GM12878 (cell line): ENCODE measurements at regions not wholly inside any gene's neighbourhood (a gene's known extent, or its start where the extent isn't known, plus 50 kb on each side); places are given as distances from the start of the nearest gene placed in this dataset.

Experiments
- ATAC-seq: fragments of 200-7000 bp; cut with Tn5 transposase; 3 replicates; pipeline ENCODE4 v1.9.1; 2020; ENCODE audit warnings: mild to moderate bottlenecking, moderate library complexity
- BruUV-seq: library from RNA; stranded (reverse); fragments of 400-500 nt; replicated peaks from 2 replicates; lab custom pipeline; 2021; lab: Mats Ljungman, UMichigan
- CTCF ChIA-PET: fragments of 300-600 bp; sonication (Branson Sonifier 250); formaldehyde crosslinking; extraction: SDS; loops from one replicate; lab custom pipeline; 2021; ENCODE audit warnings: inconsistent platforms; lab: Yijun Ruan, JAX
- POLR2A ChIA-PET: fragments of 350-600 bp; formaldehyde crosslinking; extraction: SDS; loops from one replicate; lab custom pipeline; 2021; ENCODE audit warnings: inconsistent platforms; lab: Charles Lee
- RAD21 ChIA-PET: fragments of 300-600 bp; sonication (Branson Sonifier 250); formaldehyde crosslinking; loops from one replicate; lab custom pipeline; 2023; ENCODE audit warnings: antibody characterized with exemption; ENCODE audit not compliant: unreplicated experiment; lab: Charles Lee
- SMC1A ChIA-PET: fragments of 300-600 bp; sonication (Branson Sonifier 250); formaldehyde crosslinking; loops from one replicate; lab custom pipeline; 2023; ENCODE audit not compliant: unreplicated experiment, uncharacterized antibody; lab: Charles Lee
- DNase-seq: peaks from one replicate; pipeline ENCODE4 v3.0.0-alpha.2; 2011; ENCODE audit warnings: low read depth, low spot score
- FAIRE-seq: peaks from 3 replicates; lab custom pipeline; 2011; peaks lifted over from hg19 to GRCh38; lab: Jason Lieb, UNC
- H2AFZ ChIP-seq: 2 replicates; pipeline ENCODE4 v1.6.0; 2011; ENCODE audit warnings: low read depth, low read length, control low read depth; ENCODE audit not compliant: control insufficient read depth
- H3K27ac ChIP-seq: 2 replicates; pipeline ENCODE4 v1.5.1; 2011; ENCODE audit warnings: control low read depth; ENCODE audit not compliant: control insufficient read depth, insufficient read depth
- H3K27me3 ChIP-seq, 2 experiments: replicated peaks in 1 of 2; 2 replicates each; pipeline versions ENCODE4 v1.6.0 to v1.6.1; 2011; ENCODE audit warnings: low read length in 1 of 2; ENCODE audit not compliant: control insufficient read depth in 2 of 2, insufficient read depth in 2 of 2
- H3K36me3 ChIP-seq, 2 experiments: 2 replicates each; pipeline ENCODE4 v1.5.1; 2011; ENCODE audit warnings: low read length in 1 of 2; ENCODE audit not compliant: control insufficient read depth in 2 of 2, insufficient read depth in 2 of 2
- H3K4me1 ChIP-seq: 2 replicates; pipeline ENCODE4 v1.6.1; 2011; ENCODE audit warnings: mild to moderate bottlenecking, low read length, moderate library complexity, mixed read lengths; ENCODE audit not compliant: control insufficient read depth, insufficient read depth
- H3K4me2 ChIP-seq: 2 replicates; pipeline ENCODE4 v1.6.0; 2011; ENCODE audit warnings: control low read depth; ENCODE audit not compliant: control insufficient read depth, insufficient read depth
- H3K4me3 ChIP-seq: fragments of 200-600 bp; sonication (generic); 2 replicates; pipeline ENCODE4 v1.5.1; 2016
- H3K79me2 ChIP-seq: 2 replicates; pipeline ENCODE4 v1.6.0; 2011; ENCODE audit warnings: low read length; ENCODE audit not compliant: control insufficient read depth, insufficient read depth
- H3K9ac ChIP-seq: 2 replicates; pipeline ENCODE4 v1.8.0; 2011; ENCODE audit warnings: low read length, control low read depth, mixed read lengths; ENCODE audit not compliant: control insufficient read depth, insufficient read depth
- H3K9me3 ChIP-seq: replicated peaks from 3 replicates; pipeline ENCODE4 v1.5.1; 2011; ENCODE audit warnings: mild to moderate bottlenecking, low read length; ENCODE audit not compliant: control insufficient read depth, insufficient read depth
- H4K20me1 ChIP-seq: 2 replicates; pipeline ENCODE4 v1.6.0; 2011; ENCODE audit not compliant: control insufficient read depth, insufficient read depth
- BRCA1 ChIP-seq: IDR thresholded peaks from 2 replicates; pipeline ENCODE4 v1.6.1; 2011; ENCODE audit warnings: low read depth, low read length, improper control_type of control experiment
- CHD2 ChIP-seq: IDR thresholded peaks from 2 replicates; pipeline ENCODE4 v1.6.1; 2011; ENCODE audit warnings: low read depth, low read length, improper control_type of control experiment, borderline replicate concordance
- ELK1 ChIP-seq: IDR thresholded peaks from 2 replicates; pipeline ENCODE4 v1.6.1; 2012; ENCODE audit warnings: low read depth, low read length, improper control_type of control experiment
- ETV6 ChIP-seq, 2 experiments: fragments of 450-650 bp in 1 of 2; IDR thresholded peaks in 1 of 2; conservative IDR thresholded peaks in 1 of 2; 2 replicates each; pipeline ENCODE4 v1.6.1; 2014; ENCODE audit warnings: antibody characterized with exemption in 1 of 2, borderline replicate concordance in 1 of 2, low read depth in 1 of 2, mild to moderate bottlenecking in 1 of 2, moderate library complexity in 1 of 2
- EZH2 ChIP-seq: IDR thresholded peaks from 2 replicates; pipeline ENCODE4 v1.6.1; 2012; ENCODE audit warnings: low read depth, mild to moderate bottlenecking, control low read depth, inconsistent platforms, low read length, borderline replicate concordance; ENCODE audit not compliant: control insufficient read depth
- HDAC6 ChIP-seq: fragments of 200-600 bp; sonication (generic); IDR thresholded peaks from one replicate; pipeline ENCODE4 v1.8.0; 2017; ENCODE audit warnings: antibody characterized with exemption; ENCODE audit not compliant: unreplicated experiment
- MTA3 ChIP-seq: IDR thresholded peaks from 2 replicates; pipeline ENCODE4 v1.6.1; 2012; ENCODE audit warnings: low read length, inconsistent platforms, borderline replicate concordance
- NFYB ChIP-seq: IDR thresholded peaks from 2 replicates; pipeline ENCODE4 v1.6.1; 2011; ENCODE audit warnings: low read depth, mild to moderate bottlenecking, low read length, improper control_type of control experiment, moderate library complexity; ENCODE audit not compliant: insufficient read depth
- POLR2AphosphoS2 ChIP-seq: IDR thresholded peaks from 2 replicates; pipeline ENCODE4 v1.6.1; 2011; ENCODE audit warnings: low read depth, mild to moderate bottlenecking, low read length, improper control_type of control experiment, moderate library complexity
- RELA ChIP-seq: fragments of 450-650 bp; IDR thresholded peaks from 2 replicates; pipeline ENCODE4 v1.8.0; 2014; ENCODE audit warnings: borderline replicate concordance; ENCODE audit not compliant: partially characterized antibody
- SREBF2 ChIP-seq: IDR thresholded peaks from 2 replicates; pipeline ENCODE4 v1.6.1; 2012; ENCODE audit warnings: mild to moderate bottlenecking, low read length
- TCF12 ChIP-seq: IDR thresholded peaks from 2 replicates; pipeline ENCODE4 v1.6.1; 2011; ENCODE audit warnings: low read depth, mild to moderate bottlenecking, low read length
- WRNIP1 ChIP-seq: IDR thresholded peaks from 2 replicates; pipeline ENCODE4 v1.6.1; 2011; ENCODE audit warnings: low read depth, low read length, improper control_type of control experiment, borderline replicate concordance
- ZZZ3 ChIP-seq: IDR thresholded peaks from 2 replicates; pipeline ENCODE4 v1.6.1; 2011; ENCODE audit warnings: low read depth; ENCODE audit not compliant: control insufficient read depth, insufficient read length
- WGBS: methylation state at CpG from one replicate; pipeline ENCODE4 v1.1.6; 2016; ENCODE audit warnings: low lambda C conversion rate; ENCODE audit not compliant: insufficient replicate concordance, insufficient coverage; ENCODE audit errors: missing lambda C conversion rate; 5-methylcytosine and 5-hydroxymethylcytosine counted together
- in situ Hi-C: fragments of 300-500 bp; cut with MboI; formaldehyde crosslinking; loops from 9 replicates; pipeline ENCODE4 v1.14.3; 2018; ENCODE audit warnings: mixed read lengths
- intact Hi-C: fragments of 100-400 bp; cut with micrococcal nuclease; formaldehyde crosslinking; loops from one replicate; pipeline ENCODE4 v1.14.2; 2022; ENCODE audit not compliant: unreplicated experiment
- TF ChIP-seq, protein P1 (sequence below): IDR thresholded peaks from 2 replicates; pipeline ENCODE4 v1.6.1; 2012; ENCODE audit warnings: improper control_type of control experiment, low read depth, low read length; ENCODE audit not compliant: insufficient replicate concordance

GRCh38 chr11:130720232-130721022, 195.9 kb downstream of the SNX19 start (continued):
- TF ChIP-seq, protein P1, sequence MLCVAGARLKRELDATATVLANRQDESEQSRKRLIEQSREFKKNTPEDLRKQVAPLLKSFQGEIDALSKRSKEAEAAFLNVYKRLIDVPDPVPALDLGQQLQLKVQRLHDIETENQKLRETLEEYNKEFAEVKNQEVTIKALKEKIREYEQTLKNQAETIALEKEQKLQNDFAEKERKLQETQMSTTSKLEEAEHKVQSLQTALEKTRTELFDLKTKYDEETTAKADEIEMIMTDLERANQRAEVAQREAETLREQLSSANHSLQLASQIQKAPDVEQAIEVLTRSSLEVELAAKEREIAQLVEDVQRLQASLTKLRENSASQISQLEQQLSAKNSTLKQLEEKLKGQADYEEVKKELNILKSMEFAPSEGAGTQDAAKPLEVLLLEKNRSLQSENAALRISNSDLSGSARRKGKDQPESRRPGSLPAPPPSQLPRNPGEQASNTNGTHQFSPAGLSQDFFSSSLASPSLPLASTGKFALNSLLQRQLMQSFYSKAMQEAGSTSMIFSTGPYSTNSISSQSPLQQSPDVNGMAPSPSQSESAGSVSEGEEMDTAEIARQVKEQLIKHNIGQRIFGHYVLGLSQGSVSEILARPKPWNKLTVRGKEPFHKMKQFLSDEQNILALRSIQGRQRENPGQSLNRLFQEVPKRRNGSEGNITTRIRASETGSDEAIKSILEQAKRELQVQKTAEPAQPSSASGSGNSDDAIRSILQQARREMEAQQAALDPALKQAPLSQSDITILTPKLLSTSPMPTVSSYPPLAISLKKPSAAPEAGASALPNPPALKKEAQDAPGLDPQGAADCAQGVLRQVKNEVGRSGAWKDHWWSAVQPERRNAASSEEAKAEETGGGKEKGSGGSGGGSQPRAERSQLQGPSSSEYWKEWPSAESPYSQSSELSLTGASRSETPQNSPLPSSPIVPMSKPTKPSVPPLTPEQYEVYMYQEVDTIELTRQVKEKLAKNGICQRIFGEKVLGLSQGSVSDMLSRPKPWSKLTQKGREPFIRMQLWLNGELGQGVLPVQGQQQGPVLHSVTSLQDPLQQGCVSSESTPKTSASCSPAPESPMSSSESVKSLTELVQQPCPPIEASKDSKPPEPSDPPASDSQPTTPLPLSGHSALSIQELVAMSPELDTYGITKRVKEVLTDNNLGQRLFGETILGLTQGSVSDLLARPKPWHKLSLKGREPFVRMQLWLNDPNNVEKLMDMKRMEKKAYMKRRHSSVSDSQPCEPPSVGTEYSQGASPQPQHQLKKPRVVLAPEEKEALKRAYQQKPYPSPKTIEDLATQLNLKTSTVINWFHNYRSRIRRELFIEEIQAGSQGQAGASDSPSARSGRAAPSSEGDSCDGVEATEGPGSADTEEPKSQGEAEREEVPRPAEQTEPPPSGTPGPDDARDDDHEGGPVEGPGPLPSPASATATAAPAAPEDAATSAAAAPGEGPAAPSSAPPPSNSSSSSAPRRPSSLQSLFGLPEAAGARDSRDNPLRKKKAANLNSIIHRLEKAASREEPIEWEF = no peak
- TF ChIP-seq ZZZ3 (no peak), TCF12 (no peak)

GRCh38 chr11:130721023-130721681, 195.1 kb downstream of the SNX19 start:
- ChIA-PET RAD21 (no interaction called here), CTCF (no interaction called here), POLR2A (no interaction called here), SMC1A (no interaction called here)
- H3K4me2 ChIP-seq = no peak overlapping the region
- no peak overlapping the region for H3K27ac ChIP-seq
- no peak for FAIRE-seq
- intact Hi-C loops (no loop called here), in situ Hi-C loops (no loop called here)
- DNase-seq = no peak
- peaks cover 0 to 1% of the 10 kb centered on the region in 2 experiments; a peak in 1 of 4 replicates for H3K27me3 ChIP-seq
- no peaks in the 10 kb centered on the region for H3K9me3 ChIP-seq
- ATAC-seq = no peak
- no peaks in the 10 kb centered on the region for H3K79me2 ChIP-seq
- H3K4me3 ChIP-seq = no peak overlapping the region
- 19% methylated on average over 4 of the region's 5 CpGs for WGBS
- H3K36me3 ChIP-seq = no peaks in the 10 kb centered on the region
- H4K20me1 ChIP-seq = no peaks in the 10 kb centered on the region
- no TSS peak for BruUV-seq
- H2AFZ ChIP-seq = no peak overlapping the region
- no peaks in the 10 kb centered on the region for H3K4me1 ChIP-seq
- no peak overlapping the region for H3K9ac ChIP-seq
- TF ChIP-seq SREBF2 (no peak), EZH2 (no peak), BRCA1 (no peak), NFYB (no peak), MTA3 (no peak), CHD2 (no peak), ELK1 (no peak), POLR2AphosphoS2 (no peak), RELA (no peak), WRNIP1 (no peak), HDAC6 (no peak), ETV6 (conservative IDR thresholded peaks at IDR 0.05 in 1 of 2, IDR thresholded peaks at IDR 0.05 in 1 of 2; ENCODE audit: borderline replicate concordance in 1 of 2, low read depth in 1 of 2) (no peak)
